Thyroid gland (tissue), 4 donors: ENCODE measurements at regions not wholly inside any gene's neighbourhood (a gene's known extent, or its start where the extent isn't known, plus 50 kb on each side); places are given as distances from the start of the nearest gene placed in this dataset.

Source experiments
- POLR2A ChIP-seq, 2 donors: fragments of 450-650 bp; IDR thresholded peaks; one replicate each; pipeline ENCODE4 v1.6.1; 2017; ENCODE audit warnings: antibody characterized with exemption in 2 of 2, mild to moderate bottlenecking in 2 of 2, moderate library complexity in 1 of 2
- TF ChIP-seq, protein P1 (sequence below), 6 experiments: fragments of 200-600 bp in 3 of 6; fragments of 450-650 bp in 3 of 6; sonication (generic) in 3 of 6; IDR thresholded peaks; one replicate each; pipeline ENCODE4 v1.5.1; 2016 to 2019; ENCODE audit warnings: antibody characterized with exemption in 6 of 6, mild to moderate bottlenecking in 2 of 6, inconsistent platforms in 1 of 6, moderate library complexity in 1 of 6

DNA sequence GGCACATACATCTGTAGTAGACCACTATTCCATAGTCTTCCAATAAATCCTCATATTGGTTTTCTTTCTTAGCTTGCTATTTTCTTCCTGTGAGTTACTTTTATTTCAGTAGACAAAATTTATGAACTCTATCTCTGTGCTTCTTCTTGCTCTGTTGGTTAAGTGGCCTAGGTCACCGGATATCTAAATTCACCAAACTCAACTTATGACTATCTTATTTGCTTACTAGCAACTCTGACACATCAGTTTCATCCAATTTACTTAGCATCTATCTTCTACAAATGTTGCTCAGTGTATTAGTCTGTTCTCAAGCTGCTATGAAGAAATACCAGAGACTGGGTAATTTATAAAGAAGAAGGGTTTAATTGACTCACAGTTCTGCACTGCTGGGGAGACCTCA lies 432.5 kb upstream of the FSIP2 start:
- TF ChIP-seq, protein P1, sequence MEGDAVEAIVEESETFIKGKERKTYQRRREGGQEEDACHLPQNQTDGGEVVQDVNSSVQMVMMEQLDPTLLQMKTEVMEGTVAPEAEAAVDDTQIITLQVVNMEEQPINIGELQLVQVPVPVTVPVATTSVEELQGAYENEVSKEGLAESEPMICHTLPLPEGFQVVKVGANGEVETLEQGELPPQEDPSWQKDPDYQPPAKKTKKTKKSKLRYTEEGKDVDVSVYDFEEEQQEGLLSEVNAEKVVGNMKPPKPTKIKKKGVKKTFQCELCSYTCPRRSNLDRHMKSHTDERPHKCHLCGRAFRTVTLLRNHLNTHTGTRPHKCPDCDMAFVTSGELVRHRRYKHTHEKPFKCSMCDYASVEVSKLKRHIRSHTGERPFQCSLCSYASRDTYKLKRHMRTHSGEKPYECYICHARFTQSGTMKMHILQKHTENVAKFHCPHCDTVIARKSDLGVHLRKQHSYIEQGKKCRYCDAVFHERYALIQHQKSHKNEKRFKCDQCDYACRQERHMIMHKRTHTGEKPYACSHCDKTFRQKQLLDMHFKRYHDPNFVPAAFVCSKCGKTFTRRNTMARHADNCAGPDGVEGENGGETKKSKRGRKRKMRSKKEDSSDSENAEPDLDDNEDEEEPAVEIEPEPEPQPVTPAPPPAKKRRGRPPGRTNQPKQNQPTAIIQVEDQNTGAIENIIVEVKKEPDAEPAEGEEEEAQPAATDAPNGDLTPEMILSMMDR (IDR thresholded peaks at IDR 0.05), result no peak
- TF ChIP-seq POLR2A (IDR thresholded peaks at IDR 0.05), result no peak
